Endothelial cell of umbilical vein (primary cell): ENCODE measurements at regions not wholly inside any gene's neighbourhood (a gene's known extent, or its start where the extent isn't known, plus 50 kb on each side); places are given as distances from the start of the nearest gene placed in this dataset.

Source experiments
- EZH2 ChIP-seq: IDR thresholded peaks from 2 replicates; pipeline ENCODE4 v1.6.1; 2012; ENCODE audit warnings: borderline replicate concordance, low read depth, mild to moderate bottlenecking, moderate library complexity, low read length, inconsistent platforms; ENCODE audit not compliant: severe bottlenecking
- GATA2 ChIP-seq: IDR thresholded peaks from 2 replicates; pipeline ENCODE4 v1.7.0; 2011; ENCODE audit warnings: low read depth, mild to moderate bottlenecking, moderate library complexity, mixed read lengths, low read length; ENCODE audit not compliant: insufficient read length, insufficient read depth
- JUN ChIP-seq: IDR thresholded peaks from 2 replicates; pipeline ENCODE4 v1.6.1; 2011; ENCODE audit warnings: borderline replicate concordance, low read depth; ENCODE audit not compliant: insufficient read length, insufficient read depth
- MYC ChIP-seq: IDR thresholded peaks from one replicate; pipeline ENCODE4 v1.6.1; 2011; ENCODE audit warnings: mild to moderate bottlenecking, low read depth, low read length
- POLR2A ChIP-seq: IDR thresholded peaks from 2 replicates; pipeline ENCODE4 v1.6.1; 2012; ENCODE audit warnings: low read depth, mild to moderate bottlenecking, control low read depth, low read length
- POLR2AphosphoS5 ChIP-seq: IDR thresholded peaks from 2 replicates; pipeline ENCODE4 v1.6.1; 2012; ENCODE audit warnings: low read depth, mild to moderate bottlenecking, control low read depth, low read length, moderate library complexity; ENCODE audit not compliant: insufficient read depth
- TF ChIP-seq, protein P1 (sequence below), 2 donors: IDR thresholded peaks; 1 replicate in 1 of 2; 2 replicates in 1 of 2; pipeline ENCODE4 v1.5.1; 2011; ENCODE audit warnings: low read length in 2 of 2, mild to moderate bottlenecking in 2 of 2, moderate library complexity in 2 of 2, control low read depth in 1 of 2, inconsistent platforms in 1 of 2, low read depth in 1 of 2; ENCODE audit not compliant: insufficient read depth in 1 of 2; ENCODE audit errors: extremely low read depth in 1 of 2
- TF ChIP-seq, protein P2 (sequence below): IDR thresholded peaks from 2 replicates; pipeline ENCODE4 v1.6.1; 2011; ENCODE audit not compliant: insufficient read depth, insufficient read length

DNA sequence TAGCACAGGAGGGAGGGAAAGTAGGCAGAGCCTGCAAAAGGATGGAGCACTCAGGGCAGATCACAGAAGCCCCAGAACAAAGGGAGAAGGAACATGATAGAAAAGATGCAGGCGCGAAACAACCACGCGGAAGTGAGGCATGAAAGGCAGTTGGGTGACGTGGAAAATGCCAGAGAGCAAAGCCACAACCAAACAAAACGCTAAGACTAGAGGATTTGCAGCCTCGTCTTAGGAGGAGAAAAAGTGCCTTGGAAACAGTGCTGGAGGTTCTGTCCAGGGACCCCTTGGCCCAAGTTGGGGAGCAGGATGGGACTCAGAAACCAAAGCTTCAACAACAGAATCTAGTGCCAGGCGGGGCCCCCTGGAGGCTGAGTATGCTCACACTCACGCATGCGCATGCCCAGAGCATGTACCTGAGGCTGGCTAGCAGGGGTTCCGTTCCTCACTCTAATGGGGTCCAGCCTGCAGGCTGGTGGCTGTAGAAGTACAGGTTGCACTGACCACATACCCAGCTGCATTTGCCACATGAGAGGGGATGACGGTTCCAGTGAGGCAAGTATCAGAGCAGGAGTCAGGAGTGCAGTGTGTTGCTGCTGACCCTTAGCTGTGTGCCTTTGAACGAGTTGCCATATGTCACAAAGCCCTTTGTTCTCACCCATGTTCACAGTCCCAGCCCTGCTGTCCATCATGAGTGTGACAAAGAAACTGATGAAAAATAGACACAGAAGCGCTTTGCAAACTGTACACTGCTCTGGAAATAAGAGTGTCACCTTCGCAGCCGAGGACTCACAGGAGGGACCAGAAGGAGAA lies 568.6 kb upstream of the CADM1 start:
- TF ChIP-seq MYC = no peak
- no peak for TF ChIP-seq POLR2A
- TF ChIP-seq, protein P1, sequence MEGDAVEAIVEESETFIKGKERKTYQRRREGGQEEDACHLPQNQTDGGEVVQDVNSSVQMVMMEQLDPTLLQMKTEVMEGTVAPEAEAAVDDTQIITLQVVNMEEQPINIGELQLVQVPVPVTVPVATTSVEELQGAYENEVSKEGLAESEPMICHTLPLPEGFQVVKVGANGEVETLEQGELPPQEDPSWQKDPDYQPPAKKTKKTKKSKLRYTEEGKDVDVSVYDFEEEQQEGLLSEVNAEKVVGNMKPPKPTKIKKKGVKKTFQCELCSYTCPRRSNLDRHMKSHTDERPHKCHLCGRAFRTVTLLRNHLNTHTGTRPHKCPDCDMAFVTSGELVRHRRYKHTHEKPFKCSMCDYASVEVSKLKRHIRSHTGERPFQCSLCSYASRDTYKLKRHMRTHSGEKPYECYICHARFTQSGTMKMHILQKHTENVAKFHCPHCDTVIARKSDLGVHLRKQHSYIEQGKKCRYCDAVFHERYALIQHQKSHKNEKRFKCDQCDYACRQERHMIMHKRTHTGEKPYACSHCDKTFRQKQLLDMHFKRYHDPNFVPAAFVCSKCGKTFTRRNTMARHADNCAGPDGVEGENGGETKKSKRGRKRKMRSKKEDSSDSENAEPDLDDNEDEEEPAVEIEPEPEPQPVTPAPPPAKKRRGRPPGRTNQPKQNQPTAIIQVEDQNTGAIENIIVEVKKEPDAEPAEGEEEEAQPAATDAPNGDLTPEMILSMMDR (IDR thresholded peaks at IDR 0.05; ENCODE audit: extremely low read depth in 1 of 2, insufficient read depth in 1 of 2, low read depth in 1 of 2, low read length in 2 of 2) = no peak
- TF ChIP-seq, protein P2, sequence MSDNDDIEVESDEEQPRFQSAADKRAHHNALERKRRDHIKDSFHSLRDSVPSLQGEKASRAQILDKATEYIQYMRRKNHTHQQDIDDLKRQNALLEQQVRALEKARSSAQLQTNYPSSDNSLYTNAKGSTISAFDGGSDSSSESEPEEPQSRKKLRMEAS = no peak
- no peak for TF ChIP-seq GATA2
- TF ChIP-seq POLR2AphosphoS5 = no peak
- no peak for TF ChIP-seq JUN
- TF ChIP-seq EZH2 = no peak
